Keratinocyte (primary cell): ENCODE measurements at regions not wholly inside any gene's neighbourhood (a gene's known extent, or its start where the extent isn't known, plus 50 kb on each side); places are given as distances from the start of the nearest gene placed in this dataset.

Experiments used
- DNase-seq: peaks from one replicate; pipeline ENCODE4 v3.0.0-alpha.2; 2011; ENCODE audit warnings: low read depth, missing footprints, low spot score
- FAIRE-seq: peaks from 2 replicates; lab custom pipeline; 2011; peaks lifted over from hg19 to GRCh38; lab: Jason Lieb, UNC
- H2AFZ ChIP-seq: 2 replicates; pipeline ENCODE4 v1.6.0; 2012; ENCODE audit warnings: low read length, control low read depth, inconsistent platforms; ENCODE audit not compliant: control insufficient read depth
- H3K27ac ChIP-seq: 2 replicates; pipeline ENCODE4 v1.5.1; 2011; ENCODE audit warnings: low read length; ENCODE audit not compliant: control insufficient read depth, insufficient read depth
- H3K27me3 ChIP-seq: 3 replicates; pipeline ENCODE4 v1.6.0; 2011; ENCODE audit warnings: low read length; ENCODE audit not compliant: control insufficient read depth, insufficient read depth; ENCODE audit errors: extremely low read depth
- H3K36me3 ChIP-seq, 2 experiments: 2 replicates in 1 of 2; 3 replicates in 1 of 2; pipeline ENCODE4 v1.5.1; 2011; ENCODE audit warnings: low read length in 2 of 2, mild to moderate bottlenecking in 1 of 2; ENCODE audit not compliant: control insufficient read depth in 2 of 2, insufficient read depth in 2 of 2; ENCODE audit errors: extremely low read depth in 1 of 2
- H3K4me1 ChIP-seq: 3 replicates; pipeline ENCODE4 v1.5.1; 2011; ENCODE audit warnings: low read length; ENCODE audit not compliant: control insufficient read depth, insufficient read depth; ENCODE audit errors: extremely low read depth
- H3K4me2 ChIP-seq: 3 replicates; pipeline ENCODE4 v1.6.0; 2011; ENCODE audit warnings: low read depth, low read length; ENCODE audit not compliant: control insufficient read depth, insufficient read depth; ENCODE audit errors: extremely low read depth
- H3K4me3 ChIP-seq, 3 experiments: fragments of 200-600 bp in 1 of 3; sonication (generic) in 1 of 3; 2 replicates in 2 of 3; 3 replicates in 1 of 3; pipeline ENCODE4 v1.5.1; 2011 to 2016; ENCODE audit warnings: low read length in 3 of 3, mild to moderate bottlenecking in 3 of 3, control low read depth in 2 of 3, inconsistent platforms in 1 of 3, low read depth in 1 of 3, mixed read lengths in 1 of 3, mixed run types in 1 of 3, moderate library complexity in 1 of 3; ENCODE audit not compliant: control insufficient read depth in 2 of 3, insufficient read depth in 2 of 3; ENCODE audit errors: extremely low read depth in 1 of 3
- H3K79me2 ChIP-seq: 2 replicates; pipeline ENCODE4 v1.6.0; 2012; ENCODE audit warnings: low read length; ENCODE audit not compliant: control insufficient read depth, insufficient read depth
- H3K9ac ChIP-seq: 3 replicates; pipeline ENCODE4 v1.6.0; 2011; ENCODE audit warnings: low read length; ENCODE audit not compliant: control insufficient read depth, insufficient read depth; ENCODE audit errors: extremely low read depth
- H3K9me1 ChIP-seq: 3 replicates; pipeline ENCODE4 v1.6.0; 2011; ENCODE audit warnings: low read length; ENCODE audit not compliant: control insufficient read depth, insufficient read depth; ENCODE audit errors: extremely low read depth
- H3K9me3 ChIP-seq: 2 replicates; pipeline ENCODE4 v1.5.1; 2012; ENCODE audit warnings: low read depth, low read length; ENCODE audit not compliant: control insufficient read depth
- H4K20me1 ChIP-seq: 3 replicates; pipeline ENCODE4 v1.6.0; 2011; ENCODE audit warnings: low read length; ENCODE audit not compliant: control insufficient read depth, insufficient read depth; ENCODE audit errors: extremely low read depth
- CTCF ChIP-seq, 3 experiments: IDR thresholded peaks in 1 of 3; conservative IDR thresholded peaks in 1 of 3; optimal IDR thresholded peaks in 1 of 3; 2 replicates in 2 of 3; 3 replicates in 1 of 3; pipeline versions ENCODE3 to v1.5.1; 2011; ENCODE audit warnings: low read length in 3 of 3, mild to moderate bottlenecking in 3 of 3, moderate library complexity in 2 of 3, control low read depth in 1 of 3, inconsistent platforms in 1 of 3; ENCODE audit not compliant: insufficient read depth in 2 of 3; ENCODE audit errors: extremely low read depth in 1 of 3
- EZH2 ChIP-seq: IDR thresholded peaks from one replicate; pipeline ENCODE4 v1.6.1; 2012; ENCODE audit warnings: inconsistent platforms, mild to moderate bottlenecking, low read length, moderate library complexity
- dilution Hi-C: fragments of 300-500 bp; cut with MboI; formaldehyde crosslinking; loops from one replicate; pipeline ENCODE4 v1.7.0; 2020; ENCODE audit warnings: low sequenced_read_pairs; ENCODE audit not compliant: extremely low pct_ligation_motif_present

- H3K27ac ChIP-seq: no peak overlapping the region
- no peaks in the 10 kb centered on the region for H3K79me2 ChIP-seq
- H2AFZ ChIP-seq: no peak overlapping the region
- no peaks in the 10 kb centered on the region for H3K4me1 ChIP-seq
- no peak overlapping the region for H3K4me3 ChIP-seq
- FAIRE-seq (no peak), DNase-seq (no peak)
- no peak overlapping the region for H3K9ac ChIP-seq
- dilution Hi-C loops: no loop called here
- no peak for TF ChIP-seq EZH2
- TF ChIP-seq CTCF (optimal IDR thresholded peaks at IDR 0.05 in 1 of 3, IDR thresholded peaks at IDR 0.05 in 1 of 3, conservative IDR thresholded peaks at IDR 0.05 in 1 of 3; ENCODE audit: extremely low read depth in 1 of 3, insufficient read depth in 2 of 3, low read length in 3 of 3): no peak
- no peaks in the 10 kb centered on the region for H4K20me1 ChIP-seq
- H3K36me3 ChIP-seq: no peaks in the 10 kb centered on the region
- H3K9me3 ChIP-seq: no peaks in the 10 kb centered on the region
- H3K4me2 ChIP-seq: no peak overlapping the region
- no peaks in the 10 kb centered on the region for H3K9me1 ChIP-seq
- H3K27me3 ChIP-seq: peaks cover 27% of the 10 kb centered on the region
Observed at GRCh38 chr3:13207975-13208705, 134.9 kb upstream of the IQSEC1 start.

- H3K27me3 ChIP-seq: peaks cover 32% of the 10 kb centered on the region
Observed at GRCh38 chr3:13207578-13207922, 134.3 kb upstream of the IQSEC1 start.

More at GRCh38 chr3:13207578-13207922, 134.3 kb upstream of the IQSEC1 start:
- Histone ChIP-seq H3K9me1 (no peaks in the 10 kb centered on the region), H3K9ac (no peak overlapping the region), H3K27ac (no peak overlapping the region), H3K79me2 (no peaks in the 10 kb centered on the region), H3K9me3 (no peaks in the 10 kb centered on the region), H3K4me3 (no peak overlapping the region), H4K20me1 (no peaks in the 10 kb centered on the region), H3K4me1 (no peaks in the 10 kb centered on the region), H3K36me3 (no peaks in the 10 kb centered on the region), H3K4me2 (no peak overlapping the region), H2AFZ (no peak overlapping the region)
- dilution Hi-C loops: no loop called here
- DNase-seq (no peak), FAIRE-seq (no peak)
- TF ChIP-seq CTCF (optimal IDR thresholded peaks at IDR 0.05 in 1 of 3, IDR thresholded peaks at IDR 0.05 in 1 of 3, conservative IDR thresholded peaks at IDR 0.05 in 1 of 3; ENCODE audit: extremely low read depth in 1 of 3, insufficient read depth in 2 of 3, low read length in 3 of 3) (no peak), EZH2 (no peak)
